ENCODE measurements at regions not wholly inside any gene's neighbourhood (a gene's known extent, or its start where the extent isn't known, plus 50 kb on each side); places are given as distances from the start of the nearest gene placed in this dataset.

GRCh38 chr18:27616324-27616723 lies 431.2 kb upstream of the CHST9 start:
- TF ChIP-seq, protein P1, sequence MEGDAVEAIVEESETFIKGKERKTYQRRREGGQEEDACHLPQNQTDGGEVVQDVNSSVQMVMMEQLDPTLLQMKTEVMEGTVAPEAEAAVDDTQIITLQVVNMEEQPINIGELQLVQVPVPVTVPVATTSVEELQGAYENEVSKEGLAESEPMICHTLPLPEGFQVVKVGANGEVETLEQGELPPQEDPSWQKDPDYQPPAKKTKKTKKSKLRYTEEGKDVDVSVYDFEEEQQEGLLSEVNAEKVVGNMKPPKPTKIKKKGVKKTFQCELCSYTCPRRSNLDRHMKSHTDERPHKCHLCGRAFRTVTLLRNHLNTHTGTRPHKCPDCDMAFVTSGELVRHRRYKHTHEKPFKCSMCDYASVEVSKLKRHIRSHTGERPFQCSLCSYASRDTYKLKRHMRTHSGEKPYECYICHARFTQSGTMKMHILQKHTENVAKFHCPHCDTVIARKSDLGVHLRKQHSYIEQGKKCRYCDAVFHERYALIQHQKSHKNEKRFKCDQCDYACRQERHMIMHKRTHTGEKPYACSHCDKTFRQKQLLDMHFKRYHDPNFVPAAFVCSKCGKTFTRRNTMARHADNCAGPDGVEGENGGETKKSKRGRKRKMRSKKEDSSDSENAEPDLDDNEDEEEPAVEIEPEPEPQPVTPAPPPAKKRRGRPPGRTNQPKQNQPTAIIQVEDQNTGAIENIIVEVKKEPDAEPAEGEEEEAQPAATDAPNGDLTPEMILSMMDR (IDR thresholded peaks at IDR 0.05; ENCODE audit: control insufficient read depth, insufficient read depth, low read depth, low read length, missing control alignments) = no peak
- H3K4me3 ChIP-seq (ENCODE audit: control insufficient read depth, low read depth, low read length) = no peak overlapping the region
- no peak for DNase-seq (ENCODE audit: low read depth)

GRCh38 chr18:27614951-27615844 lies 430.1 kb upstream of the CHST9 start:
- no peak for DNase-seq (ENCODE audit: low read depth)
- H3K4me3 ChIP-seq (ENCODE audit: control insufficient read depth, low read depth, low read length) = no peak overlapping the region
- TF ChIP-seq, protein P1 (IDR thresholded peaks at IDR 0.05; ENCODE audit: control insufficient read depth, insufficient read depth, low read depth, low read length, missing control alignments) = no peak

- TF ChIP-seq, protein P1 (IDR thresholded peaks at IDR 0.05; ENCODE audit: control insufficient read depth, insufficient read depth, low read depth, low read length, missing control alignments) = no peak
- no peak for DNase-seq (ENCODE audit: low read depth)
- no peak overlapping the region for H3K4me3 ChIP-seq (ENCODE audit: control insufficient read depth, low read depth, low read length)
These were observed 424.1 kb upstream of the CHST9 start for GRCh38 chr18:27609221-27609620.

GRCh38 chr18:27608742-27609141 lies 423.6 kb upstream of the CHST9 start:
- DNase-seq (ENCODE audit: low read depth) = no peak
- no peak overlapping the region for H3K4me3 ChIP-seq (ENCODE audit: control insufficient read depth, low read depth, low read length)
- TF ChIP-seq, protein P1 (IDR thresholded peaks at IDR 0.05; ENCODE audit: control insufficient read depth, insufficient read depth, low read depth, low read length, missing control alignments) = peak; percentile 47

- TF ChIP-seq, protein P1 (IDR thresholded peaks at IDR 0.05; ENCODE audit: control insufficient read depth, insufficient read depth, low read depth, low read length, missing control alignments) = no peak
- no peak for DNase-seq (ENCODE audit: low read depth)
- no peak overlapping the region for H3K4me3 ChIP-seq (ENCODE audit: control insufficient read depth, low read depth, low read length)
These were observed 423.1 kb upstream of the CHST9 start for GRCh38 chr18:27608174-27608573.

DNA sequence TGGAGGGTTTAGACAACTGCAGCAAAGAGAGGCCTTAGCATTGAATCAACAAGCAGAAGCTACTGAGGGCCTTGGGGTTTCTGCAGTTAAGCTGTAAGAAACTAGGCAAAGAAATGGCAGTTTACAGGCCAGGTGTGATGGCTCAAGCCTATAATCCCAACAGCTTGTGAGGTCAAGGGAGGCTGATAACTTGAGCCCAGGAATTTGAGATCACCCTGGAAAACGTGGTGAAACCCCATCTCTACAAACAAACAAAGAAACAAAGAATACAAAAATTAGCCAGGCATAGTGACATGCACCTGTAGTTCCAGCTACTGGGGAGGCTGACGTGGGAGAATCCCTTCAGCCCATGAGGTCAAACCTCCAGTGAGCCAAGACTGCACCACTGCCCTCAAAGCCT lies 421.6 kb upstream of the CHST9 start:
- TF ChIP-seq, protein P1 (IDR thresholded peaks at IDR 0.05; ENCODE audit: control insufficient read depth, insufficient read depth, low read depth, low read length, missing control alignments) = no peak
- no peak for DNase-seq (ENCODE audit: low read depth)

More for the DNA sequence above, 421.6 kb upstream of the CHST9 start:
- H3K4me3 ChIP-seq (ENCODE audit: control insufficient read depth, low read depth, low read length) = no peak overlapping the region
